Endothelial cell of umbilical vein (primary cell): ENCODE measurements at regions not wholly inside any gene's neighbourhood (a gene's known extent, or its start where the extent isn't known, plus 50 kb on each side); places are given as distances from the start of the nearest gene placed in this dataset.

Experiments
- CTCF ChIP-seq, 2 donors: IDR thresholded peaks; 1 replicate in 1 of 2; 2 replicates in 1 of 2; pipeline ENCODE4 v1.5.1; 2011; ENCODE audit warnings: low read length in 2 of 2, mild to moderate bottlenecking in 2 of 2, moderate library complexity in 2 of 2, control low read depth in 1 of 2, inconsistent platforms in 1 of 2, low read depth in 1 of 2; ENCODE audit not compliant: insufficient read depth in 1 of 2; ENCODE audit errors: extremely low read depth in 1 of 2
- EZH2 ChIP-seq: IDR thresholded peaks from 2 replicates; pipeline ENCODE4 v1.6.1; 2012; ENCODE audit warnings: borderline replicate concordance, low read depth, mild to moderate bottlenecking, moderate library complexity, low read length, inconsistent platforms; ENCODE audit not compliant: severe bottlenecking
- FOS ChIP-seq: IDR thresholded peaks from 2 replicates; pipeline ENCODE4 v1.6.1; 2011; ENCODE audit warnings: mild to moderate bottlenecking, low read length, moderate library complexity, borderline replicate concordance; ENCODE audit not compliant: insufficient read depth
- GATA2 ChIP-seq: IDR thresholded peaks from 2 replicates; pipeline ENCODE4 v1.7.0; 2011; ENCODE audit warnings: low read depth, mild to moderate bottlenecking, moderate library complexity, mixed read lengths, low read length; ENCODE audit not compliant: insufficient read length, insufficient read depth
- JUN ChIP-seq: IDR thresholded peaks from 2 replicates; pipeline ENCODE4 v1.6.1; 2011; ENCODE audit warnings: borderline replicate concordance, low read depth; ENCODE audit not compliant: insufficient read length, insufficient read depth
- MAX ChIP-seq: IDR thresholded peaks from 2 replicates; pipeline ENCODE4 v1.6.1; 2011; ENCODE audit not compliant: insufficient read depth, insufficient read length
- MYC ChIP-seq: IDR thresholded peaks from one replicate; pipeline ENCODE4 v1.6.1; 2011; ENCODE audit warnings: mild to moderate bottlenecking, low read depth, low read length
- POLR2A ChIP-seq: IDR thresholded peaks from 2 replicates; pipeline ENCODE4 v1.6.1; 2012; ENCODE audit warnings: low read depth, mild to moderate bottlenecking, control low read depth, low read length
- POLR2AphosphoS5 ChIP-seq: IDR thresholded peaks from 2 replicates; pipeline ENCODE4 v1.6.1; 2012; ENCODE audit warnings: low read depth, mild to moderate bottlenecking, control low read depth, low read length, moderate library complexity; ENCODE audit not compliant: insufficient read depth

DNA sequence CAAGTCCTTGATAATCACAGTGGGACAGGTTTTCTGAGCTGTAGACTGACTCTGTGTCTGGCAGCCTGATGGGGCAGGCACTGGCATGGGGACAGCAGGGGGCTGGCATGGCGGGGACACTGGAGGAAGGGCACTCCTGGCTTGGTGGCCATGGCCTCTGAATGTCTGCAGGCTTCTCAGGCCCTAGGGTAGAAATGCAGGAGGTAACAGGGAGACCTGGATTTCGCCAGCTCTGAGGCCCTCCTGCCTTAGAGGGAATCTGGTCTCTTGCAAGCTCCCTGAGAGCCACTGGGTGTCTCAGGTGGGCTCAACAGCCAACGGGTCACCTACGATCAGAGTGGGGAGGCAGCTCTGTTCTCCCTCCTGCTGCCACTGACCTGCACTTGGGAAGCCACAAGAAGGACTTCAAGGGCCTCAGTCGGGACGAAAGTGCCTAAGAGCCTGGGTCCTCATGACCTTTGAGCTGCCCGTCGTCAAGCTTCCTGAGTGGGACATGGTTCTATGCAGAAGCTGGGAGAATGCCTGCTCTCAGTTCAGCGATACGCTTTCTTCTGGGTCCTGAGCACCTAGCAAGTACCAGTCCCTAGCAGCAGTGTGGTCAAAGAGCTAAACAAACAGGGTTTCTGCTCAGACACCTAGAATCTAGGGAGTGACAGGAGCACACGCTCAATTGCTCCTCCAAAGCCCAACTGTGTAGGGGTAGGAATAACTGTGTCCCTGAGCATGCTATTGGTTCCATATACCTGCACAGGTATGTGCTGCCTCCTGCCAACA is 569.0 kb downstream of the PTPRU start:
- TF ChIP-seq CTCF (IDR thresholded peaks at IDR 0.05; ENCODE audit: extremely low read depth in 1 of 2, insufficient read depth in 1 of 2, low read depth in 1 of 2, low read length in 2 of 2), result no peak
- TF ChIP-seq MAX, result no peak
- TF ChIP-seq POLR2A, result no peak
- TF ChIP-seq EZH2, result no peak
- no peak for TF ChIP-seq POLR2AphosphoS5
- no peak for TF ChIP-seq MYC
- TF ChIP-seq FOS, result no peak
- TF ChIP-seq GATA2, result no peak
- no peak for TF ChIP-seq JUN
